Stomach (tissue), 8 donors: ENCODE measurements at regions not wholly inside any gene's neighbourhood (a gene's known extent, or its start where the extent isn't known, plus 50 kb on each side); places are given as distances from the start of the nearest gene placed in this dataset.

Experiments
- DNase-seq, 2 donors: peaks; one replicate each; pipeline versions ENCODE4 v3.0.0 to v3.0.0-alpha.2; 2013 to 2019
- H3K27ac ChIP-seq, 5 donors: fragments of 200-600 bp in 4 of 5; sonication (generic) in 4 of 5; one replicate each; pipeline ENCODE4 v1.5.1; 2013 to 2019; ENCODE audit warnings: mild to moderate bottlenecking in 1 of 5, moderate library complexity in 1 of 5
- H3K27me3 ChIP-seq, 3 donors: fragments of 200-600 bp; sonication (generic); one replicate each; pipeline ENCODE4 v1.5.1; 2017 to 2019; ENCODE audit warnings: mixed run types in 1 of 3
- H3K36me3 ChIP-seq, 4 donors: fragments of 200-600 bp; sonication (generic); 1 replicate in 3 of 4; 2 replicates in 1 of 4; pipeline ENCODE4 v1.5.1; 2016 to 2019
- H3K4me1 ChIP-seq, 4 donors: fragments of 200-600 bp; sonication (generic); one replicate each; pipeline ENCODE4 v1.5.1; 2016 to 2019
- H3K4me3 ChIP-seq, 4 donors: fragments of 200-600 bp; sonication (generic) in 3 of 4; one replicate each; pipeline ENCODE4 v1.5.1; 2016 to 2019; ENCODE audit warnings: mild to moderate bottlenecking in 1 of 4
- H3K9me3 ChIP-seq, 4 donors: fragments of 200-600 bp; sonication (generic); one replicate each; pipeline ENCODE4 v1.5.1; 2016 to 2019
- CTCF ChIP-seq, 7 experiments: fragments of 450-650 bp in 4 of 7; fragments of 200-600 bp in 3 of 7; sonication (generic) in 3 of 7; IDR thresholded peaks; one replicate each; pipeline ENCODE4 v1.5.1; 2016 to 2019; ENCODE audit warnings: antibody characterized with exemption in 7 of 7, control low read depth in 2 of 7, mild to moderate bottlenecking in 1 of 7
- EP300 ChIP-seq: sonication (generic); formaldehyde crosslinking; IDR thresholded peaks from one replicate; pipeline ENCODE4 v1.6.1; 2017; ENCODE audit warnings: antibody characterized with exemption
- POLR2A ChIP-seq, 4 donors: fragments of 450-650 bp; IDR thresholded peaks; one replicate each; pipeline ENCODE4 v1.6.1; 2016; ENCODE audit warnings: antibody characterized with exemption in 4 of 4, control low read depth in 2 of 4, mild to moderate bottlenecking in 1 of 4, moderate library complexity in 1 of 4
- POLR2AphosphoS5 ChIP-seq, 3 donors: sonication (generic); formaldehyde crosslinking; IDR thresholded peaks; one replicate each; pipeline ENCODE4 v1.6.1; 2016; ENCODE audit warnings: antibody characterized with exemption in 3 of 3
- WGBS, 5 donors: extraction: QIAGEN DNeasy Blood & Tissue Kit in 3 of 5; methylation state at CpG; one replicate each; pipeline versions ENCODE4 v1.1.5 to v1.1.7; 2013 to 2018; 5-methylcytosine and 5-hydroxymethylcytosine counted together
- intact Hi-C: fragments of 100-400 bp; cut with DNase I; formaldehyde crosslinking; loops from one replicate; pipeline ENCODE4 v1.15.1; 2023; ENCODE audit warnings: low total_unique reads
- donor health status: healthy with polysubstance abuse.
- donor health status: Bipolar disorder and iron deficiency.
- donor health status: healthy.

GRCh38 chr10:124229201-124229988, 136.0 kb upstream of the CHST15 start:
- intact Hi-C loops: no loop called here
- Histone ChIP-seq H3K4me3 (no peak overlapping the region), H3K27ac (no peak overlapping the region), H3K36me3 (no peaks in the 10 kb centered on the region), H3K4me1 (no peaks in the 10 kb centered on the region), H3K27me3 (no peaks in the 10 kb centered on the region), H3K9me3 (no peaks in the 10 kb centered on the region)
- 85 to 93% (median 91%) methylated on average over 19 of the region's 19 CpGs for WGBS, 5 donors
- no peak for DNase-seq
- TF ChIP-seq CTCF (IDR thresholded peaks at IDR 0.05): no peak
- TF ChIP-seq POLR2A (IDR thresholded peaks at IDR 0.05): no peak
- no peak for TF ChIP-seq EP300

GRCh38 chr10:124228471-124228870, 135.1 kb upstream of the CHST15 start:
- no peak for TF ChIP-seq CTCF (IDR thresholded peaks at IDR 0.05)
- TF ChIP-seq POLR2AphosphoS5 (IDR thresholded peaks at IDR 0.05): no peak
- TF ChIP-seq EP300: no peak
- no peak for TF ChIP-seq POLR2A (IDR thresholded peaks at IDR 0.05)
- Histone ChIP-seq H3K4me3 (no peak overlapping the region), H3K4me1 (no peaks in the 10 kb centered on the region), H3K36me3 (no peaks in the 10 kb centered on the region), H3K27me3 (no peaks in the 10 kb centered on the region), H3K27ac (no peak overlapping the region), H3K9me3 (no peaks in the 10 kb centered on the region)
- intact Hi-C loops: no loop called here
- WGBS, 5 donors: 77 to 92% (median 81%) methylated on average over 2 of the region's 2 CpGs
- DNase-seq: no peak

- no peaks in the 10 kb centered on the region for H3K4me1 ChIP-seq
- H3K4me3 ChIP-seq: no peak overlapping the region
- intact Hi-C loops: no loop called here
- DNase-seq: no peak
- no peaks in the 10 kb centered on the region for H3K9me3 ChIP-seq
- TF ChIP-seq POLR2AphosphoS5 (IDR thresholded peaks at IDR 0.05): no peak
- TF ChIP-seq EP300: no peak
- no peak for TF ChIP-seq POLR2A (IDR thresholded peaks at IDR 0.05)
- TF ChIP-seq CTCF (IDR thresholded peaks at IDR 0.05): no peak
- H3K27me3 ChIP-seq: no peaks in the 10 kb centered on the region
- H3K27ac ChIP-seq: no peak overlapping the region
- WGBS, 5 donors: 83 to 90% (median 89%) methylated on average over 2 of the region's 2 CpGs
- no peaks in the 10 kb centered on the region for H3K36me3 ChIP-seq
Measured at GRCh38 chr10:124227988-124228387, 134.6 kb upstream of the CHST15 start.

GRCh38 chr10:124227055-124227975, 133.9 kb upstream of the CHST15 start:
- intact Hi-C loops: no loop called here
- Histone ChIP-seq H3K27me3 (peaks cover 0 to 4% (median 0%) of the 10 kb centered on the region in 3 donors), H3K9me3 (no peaks in the 10 kb centered on the region), H3K4me1 (peaks cover 0 to under 1% (median 0%) of the 10 kb centered on the region in 4 donors), H3K4me3 (no peak overlapping the region), H3K27ac (no peak overlapping the region), H3K36me3 (no peaks in the 10 kb centered on the region)
- 71 to 79% (median 75%) methylated on average over 13 of the region's 13 CpGs for WGBS, 5 donors
- TF ChIP-seq EP300 (no peak), CTCF (IDR thresholded peaks at IDR 0.05) (no peak), POLR2A (IDR thresholded peaks at IDR 0.05) (no peak), POLR2AphosphoS5 (IDR thresholded peaks at IDR 0.05) (no peak)
- no peak for DNase-seq
